Erythroblast (primary cell): ENCODE measurements at regions not wholly inside any gene's neighbourhood (a gene's known extent, or its start where the extent isn't known, plus 50 kb on each side); places are given as distances from the start of the nearest gene placed in this dataset.

Experiments
- GATA1 ChIP-seq: IDR thresholded peaks from 2 replicates; pipeline ENCODE4 v1.6.1; 2011; ENCODE audit warnings: low read depth, mild to moderate bottlenecking, control low read depth, low read length, moderate library complexity
- POLR2A ChIP-seq: IDR thresholded peaks from 2 replicates; pipeline ENCODE4 v1.6.1; 2011; ENCODE audit warnings: mild to moderate bottlenecking, low read length

- TF ChIP-seq POLR2A (no peak), GATA1 (no peak)
Measured at GRCh38 chr7:17624379-17624778, 315.9 kb downstream of the SNX13 start.
